GM12878 (cell line): ENCODE measurements at regions not wholly inside any gene's neighbourhood (a gene's known extent, or its start where the extent isn't known, plus 50 kb on each side); places are given as distances from the start of the nearest gene placed in this dataset.

ENCODE experiments used
- ATAC-seq: fragments of 200-7000 bp; cut with Tn5 transposase; 3 replicates; pipeline ENCODE4 v1.9.1; 2020; ENCODE audit warnings: mild to moderate bottlenecking, moderate library complexity
- BruUV-seq: library from RNA; stranded (reverse); fragments of 400-500 nt; replicated peaks from 2 replicates; lab custom pipeline; 2021; lab: Mats Ljungman, UMichigan
- CTCF ChIA-PET: fragments of 300-600 bp; sonication (Branson Sonifier 250); formaldehyde crosslinking; extraction: SDS; loops from one replicate; lab custom pipeline; 2021; ENCODE audit warnings: inconsistent platforms; lab: Yijun Ruan, JAX
- POLR2A ChIA-PET: fragments of 350-600 bp; formaldehyde crosslinking; extraction: SDS; loops from one replicate; lab custom pipeline; 2021; ENCODE audit warnings: inconsistent platforms; lab: Charles Lee
- RAD21 ChIA-PET: fragments of 300-600 bp; sonication (Branson Sonifier 250); formaldehyde crosslinking; loops from one replicate; lab custom pipeline; 2023; ENCODE audit warnings: antibody characterized with exemption; ENCODE audit not compliant: unreplicated experiment; lab: Charles Lee
- SMC1A ChIA-PET: fragments of 300-600 bp; sonication (Branson Sonifier 250); formaldehyde crosslinking; loops from one replicate; lab custom pipeline; 2023; ENCODE audit not compliant: unreplicated experiment, uncharacterized antibody; lab: Charles Lee
- DNase-seq: peaks from one replicate; pipeline ENCODE4 v3.0.0-alpha.2; 2011; ENCODE audit warnings: low read depth, low spot score
- FAIRE-seq: peaks from 3 replicates; lab custom pipeline; 2011; peaks lifted over from hg19 to GRCh38; lab: Jason Lieb, UNC
- H2AFZ ChIP-seq: 2 replicates; pipeline ENCODE4 v1.6.0; 2011; ENCODE audit warnings: low read depth, low read length, control low read depth; ENCODE audit not compliant: control insufficient read depth
- H3K27ac ChIP-seq: 2 replicates; pipeline ENCODE4 v1.5.1; 2011; ENCODE audit warnings: control low read depth; ENCODE audit not compliant: control insufficient read depth, insufficient read depth
- H3K27me3 ChIP-seq, 2 experiments: replicated peaks in 1 of 2; 2 replicates each; pipeline versions ENCODE4 v1.6.0 to v1.6.1; 2011; ENCODE audit warnings: low read length in 1 of 2; ENCODE audit not compliant: control insufficient read depth in 2 of 2, insufficient read depth in 2 of 2
- H3K36me3 ChIP-seq, 2 experiments: 2 replicates each; pipeline ENCODE4 v1.5.1; 2011; ENCODE audit warnings: low read length in 1 of 2; ENCODE audit not compliant: control insufficient read depth in 2 of 2, insufficient read depth in 2 of 2
- H3K4me1 ChIP-seq: 2 replicates; pipeline ENCODE4 v1.6.1; 2011; ENCODE audit warnings: mild to moderate bottlenecking, low read length, moderate library complexity, mixed read lengths; ENCODE audit not compliant: control insufficient read depth, insufficient read depth
- H3K4me2 ChIP-seq: 2 replicates; pipeline ENCODE4 v1.6.0; 2011; ENCODE audit warnings: control low read depth; ENCODE audit not compliant: control insufficient read depth, insufficient read depth
- H3K4me3 ChIP-seq: fragments of 200-600 bp; sonication (generic); 2 replicates; pipeline ENCODE4 v1.5.1; 2016
- H3K79me2 ChIP-seq: 2 replicates; pipeline ENCODE4 v1.6.0; 2011; ENCODE audit warnings: low read length; ENCODE audit not compliant: control insufficient read depth, insufficient read depth
- H3K9ac ChIP-seq: 2 replicates; pipeline ENCODE4 v1.8.0; 2011; ENCODE audit warnings: low read length, control low read depth, mixed read lengths; ENCODE audit not compliant: control insufficient read depth, insufficient read depth
- H3K9me3 ChIP-seq: replicated peaks from 3 replicates; pipeline ENCODE4 v1.5.1; 2011; ENCODE audit warnings: mild to moderate bottlenecking, low read length; ENCODE audit not compliant: control insufficient read depth, insufficient read depth
- H4K20me1 ChIP-seq: 2 replicates; pipeline ENCODE4 v1.6.0; 2011; ENCODE audit not compliant: control insufficient read depth, insufficient read depth
- CBX3 ChIP-seq: fragments of 200-600 bp; sonication (generic); IDR thresholded peaks from 2 replicates; pipeline ENCODE4 v1.6.1; 2016; ENCODE audit warnings: low read depth, borderline replicate concordance
- GATAD2B ChIP-seq: fragments of 450-650 bp; conservative IDR thresholded peaks from 2 replicates; pipeline ENCODE4 v1.6.1; 2017; ENCODE audit warnings: low read depth, mild to moderate bottlenecking, moderate library complexity
- KLF5 ChIP-seq: fragments of 450-650 bp; IDR thresholded peaks from 2 replicates; pipeline ENCODE4 v1.6.1; 2014; ENCODE audit warnings: mild to moderate bottlenecking; ENCODE audit not compliant: partially characterized antibody
- RAD51 ChIP-seq: fragments of 450-650 bp; IDR thresholded peaks from 2 replicates; pipeline ENCODE4 v1.6.1; 2016; ENCODE audit warnings: moderate library complexity, mild to moderate bottlenecking, inconsistent platforms
- SP1 ChIP-seq: IDR thresholded peaks from one replicate; pipeline ENCODE4 v1.6.1; 2011; ENCODE audit warnings: low read depth, low read length
- TCF3 ChIP-seq: IDR thresholded peaks from 2 replicates; pipeline ENCODE4 v1.6.1; 2012; ENCODE audit warnings: low read depth, mild to moderate bottlenecking, low read length, borderline replicate concordance; ENCODE audit not compliant: insufficient read depth
- USF2 ChIP-seq: IDR thresholded peaks from 2 replicates; pipeline ENCODE4 v1.6.1; 2011; ENCODE audit warnings: low read depth, low read length, improper control_type of control experiment, borderline replicate concordance
- WGBS: methylation state at CpG from one replicate; pipeline ENCODE4 v1.1.6; 2016; ENCODE audit warnings: low lambda C conversion rate; ENCODE audit not compliant: insufficient replicate concordance, insufficient coverage; ENCODE audit errors: missing lambda C conversion rate; 5-methylcytosine and 5-hydroxymethylcytosine counted together
- in situ Hi-C: fragments of 300-500 bp; cut with MboI; formaldehyde crosslinking; loops from 9 replicates; pipeline ENCODE4 v1.14.3; 2018; ENCODE audit warnings: mixed read lengths
- intact Hi-C: fragments of 100-400 bp; cut with micrococcal nuclease; formaldehyde crosslinking; loops from one replicate; pipeline ENCODE4 v1.14.2; 2022; ENCODE audit not compliant: unreplicated experiment
- TF ChIP-seq, protein P1 (sequence below): fragments of 450-650 bp; IDR thresholded peaks from 2 replicates; pipeline ENCODE4 v1.6.1; 2018; ENCODE audit warnings: mild to moderate bottlenecking, low read depth, moderate library complexity; ENCODE audit not compliant: partially characterized antibody

DNA sequence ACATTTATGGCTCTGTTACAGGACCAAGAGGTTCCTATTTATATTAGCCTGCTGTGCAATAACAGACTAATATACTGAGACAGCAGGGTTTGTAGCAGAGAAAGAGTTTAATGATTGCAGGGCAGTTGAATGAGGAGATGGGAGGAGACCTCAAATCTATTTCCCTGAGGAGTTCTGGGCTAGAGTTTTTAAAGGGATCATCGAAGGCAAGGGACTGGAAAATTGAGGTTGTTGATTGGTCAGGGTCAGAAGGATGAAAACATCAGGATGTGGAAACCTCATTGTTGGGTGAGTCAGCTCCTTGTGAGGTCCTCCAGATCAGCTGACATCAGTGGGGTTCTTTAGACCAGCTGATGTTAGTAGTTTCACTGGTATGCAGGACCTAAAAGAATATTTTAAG, 60.6 kb upstream of the GOLGA8B start:
- H3K27ac ChIP-seq = no peak overlapping the region
- RAD21 ChIA-PET = no interaction called here
- TF ChIP-seq SP1 (no peak), USF2 (no peak)
- TF ChIP-seq, protein P1, sequence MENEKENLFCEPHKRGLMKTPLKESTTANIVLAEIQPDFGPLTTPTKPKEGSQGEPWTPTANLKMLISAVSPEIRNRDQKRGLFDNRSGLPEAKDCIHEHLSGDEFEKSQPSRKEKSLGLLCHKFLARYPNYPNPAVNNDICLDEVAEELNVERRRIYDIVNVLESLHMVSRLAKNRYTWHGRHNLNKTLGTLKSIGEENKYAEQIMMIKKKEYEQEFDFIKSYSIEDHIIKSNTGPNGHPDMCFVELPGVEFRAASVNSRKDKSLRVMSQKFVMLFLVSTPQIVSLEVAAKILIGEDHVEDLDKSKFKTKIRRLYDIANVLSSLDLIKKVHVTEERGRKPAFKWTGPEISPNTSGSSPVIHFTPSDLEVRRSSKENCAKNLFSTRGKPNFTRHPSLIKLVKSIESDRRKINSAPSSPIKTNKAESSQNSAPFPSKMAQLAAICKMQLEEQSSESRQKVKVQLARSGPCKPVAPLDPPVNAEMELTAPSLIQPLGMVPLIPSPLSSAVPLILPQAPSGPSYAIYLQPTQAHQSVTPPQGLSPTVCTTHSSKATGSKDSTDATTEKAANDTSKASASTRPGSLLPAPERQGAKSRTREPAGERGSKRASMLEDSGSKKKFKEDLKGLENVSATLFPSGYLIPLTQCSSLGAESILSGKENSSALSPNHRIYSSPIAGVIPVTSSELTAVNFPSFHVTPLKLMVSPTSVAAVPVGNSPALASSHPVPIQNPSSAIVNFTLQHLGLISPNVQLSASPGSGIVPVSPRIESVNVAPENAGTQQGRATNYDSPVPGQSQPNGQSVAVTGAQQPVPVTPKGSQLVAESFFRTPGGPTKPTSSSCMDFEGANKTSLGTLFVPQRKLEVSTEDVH = no peak
- TF ChIP-seq, all 136 proteins: peak for 0
- no peak for ATAC-seq
- Histone ChIP-seq H3K36me3 (no peaks in the 10 kb centered on the region), H4K20me1 (no peaks in the 10 kb centered on the region), H3K4me1 (no peaks in the 10 kb centered on the region), H3K9ac (no peak overlapping the region), H2AFZ (no peak overlapping the region), H3K79me2 (no peaks in the 10 kb centered on the region), H3K9me3 (no peaks in the 10 kb centered on the region), H3K27me3 (no peaks in the 10 kb centered on the region; a peak in 1 of 4 replicates), H3K4me2 (no peak overlapping the region), H3K4me3 (no peak overlapping the region)
- in situ Hi-C loops (no loop called here), intact Hi-C loops (no loop called here)
- DNase-seq = no peak
- FAIRE-seq = no peak
- no TSS peak for BruUV-seq
- POLR2A ChIA-PET = no interaction called here
- 0% methylated on average over 1 of the region's 1 CpG for WGBS
- SMC1A ChIA-PET = no interaction called here
- CTCF ChIA-PET = no interaction called here

DNA sequence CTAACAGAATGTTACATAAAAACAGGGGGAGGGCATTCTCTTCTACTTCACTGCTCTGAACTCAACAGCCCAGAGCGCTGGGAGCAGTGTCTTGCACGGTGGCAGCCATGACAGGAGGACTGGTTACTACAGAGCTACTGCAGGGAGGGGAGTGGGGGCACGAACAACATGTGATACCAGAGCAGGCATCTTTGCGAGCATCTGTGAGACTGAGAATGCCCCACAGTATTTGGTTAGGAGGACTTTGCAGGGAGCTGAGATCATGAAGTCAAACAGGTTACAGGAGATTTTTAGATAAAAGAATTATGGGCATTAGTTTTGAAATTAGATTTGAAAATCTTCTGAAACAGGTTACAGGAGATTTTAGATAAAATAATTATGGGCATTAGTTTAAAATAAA, 58.8 kb upstream of the GOLGA8B start:
- TF ChIP-seq GATAD2B (no peak), TCF3 (no peak), CBX3 (no peak), RAD51 (no peak), KLF5 (no peak)
- Histone ChIP-seq H3K36me3 (no peaks in the 10 kb centered on the region), H4K20me1 (no peaks in the 10 kb centered on the region), H3K4me2 (no peak overlapping the region), H3K9me3 (no peaks in the 10 kb centered on the region), H3K9ac (no peak overlapping the region), H3K27me3 (no peaks in the 10 kb centered on the region; a peak in 1 of 4 replicates), H3K27ac (no peak overlapping the region), H2AFZ (no peak overlapping the region), H3K79me2 (no peaks in the 10 kb centered on the region), H3K4me3 (no peak overlapping the region), H3K4me1 (no peaks in the 10 kb centered on the region)
- no peak for FAIRE-seq
- ChIA-PET POLR2A (no interaction called here), RAD21 (no interaction called here), CTCF (no interaction called here), SMC1A (no interaction called here)
- no TSS peak for BruUV-seq
- WGBS = 33% methylated on average over 4 of the region's 4 CpGs
- ATAC-seq = no peak
- no peak for DNase-seq
- intact Hi-C loops = no loop called here
- in situ Hi-C loops = no loop called here
